ENCODE measurements at regions not wholly inside any gene's neighbourhood (a gene's known extent, or its start where the extent isn't known, plus 50 kb on each side); places are given as distances from the start of the nearest gene placed in this dataset.

DNA sequence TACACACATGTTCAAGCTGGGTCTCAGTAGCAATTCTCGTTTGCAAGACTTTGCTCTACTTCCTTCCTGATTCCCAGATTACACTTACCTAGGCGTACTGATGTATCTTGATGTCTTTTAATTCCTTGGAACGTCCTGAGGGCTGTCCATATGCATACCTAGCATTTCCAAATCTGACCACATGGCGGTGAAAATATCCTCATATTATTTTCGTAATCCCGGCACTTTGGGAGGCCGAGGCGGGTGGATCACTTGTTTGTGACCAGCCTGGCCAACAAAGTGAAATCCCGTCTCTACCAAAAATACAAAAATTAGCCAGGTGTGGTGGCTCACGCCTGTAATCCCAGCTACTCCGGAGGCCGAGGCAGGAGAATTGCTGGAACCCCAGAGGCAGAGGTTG lies 1786.3 kb upstream of the TENM3 start:
- intact Hi-C loops (cut with DNase I), result no loop called here
- no peak for DNase-seq (ENCODE audit: low spot score)

GRCh38 chr4:180462116-180462515 lies 1781.1 kb upstream of the TENM3 start:
- intact Hi-C loops (cut with DNase I), result no loop called here
- no peak for DNase-seq (ENCODE audit: low spot score)

DNA sequence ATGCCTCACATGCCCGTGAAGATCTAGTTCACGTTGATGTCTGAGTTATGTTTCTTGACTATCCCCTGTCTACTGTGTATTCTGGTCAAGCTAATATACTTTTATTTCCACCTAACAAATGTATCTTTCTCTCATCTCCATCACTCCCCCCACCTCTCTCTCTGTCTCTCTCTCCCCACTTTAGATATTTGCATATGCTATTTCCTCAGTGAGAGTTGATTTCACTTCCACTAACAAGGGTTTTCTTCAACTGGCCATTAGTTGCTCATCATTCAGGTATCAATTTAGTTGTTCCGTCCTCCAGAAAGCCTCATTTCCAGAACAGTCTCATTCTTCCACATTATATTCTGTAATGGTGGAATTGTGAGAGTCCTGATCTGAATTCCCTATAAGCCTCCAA lies 1777.8 kb upstream of the TENM3 start:
- DNase-seq (ENCODE audit: low spot score), result no peak
- intact Hi-C loops (cut with DNase I), result no loop called here

DNA sequence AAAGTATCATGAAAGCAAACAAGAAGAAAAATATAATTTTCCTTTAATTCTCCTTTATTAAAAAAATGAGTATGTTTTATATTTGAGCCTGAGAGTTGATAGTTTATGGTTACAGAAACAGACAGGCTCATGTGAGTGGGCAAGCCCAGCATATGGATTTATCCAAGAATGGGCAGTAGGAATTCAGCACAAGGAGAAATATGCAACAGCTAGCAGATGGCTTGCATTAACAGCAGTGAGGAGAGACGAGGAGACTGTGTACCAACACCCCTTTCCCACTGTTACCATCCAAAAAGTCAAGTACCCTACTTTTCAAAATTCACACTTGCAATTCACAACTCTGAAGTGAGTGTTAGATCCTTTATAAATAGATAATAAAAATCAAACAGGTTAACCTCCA lies 1760.2 kb upstream of the TENM3 start:
- no peak for DNase-seq (ENCODE audit: low spot score)
- intact Hi-C loops (cut with DNase I), result no loop called here

DNA sequence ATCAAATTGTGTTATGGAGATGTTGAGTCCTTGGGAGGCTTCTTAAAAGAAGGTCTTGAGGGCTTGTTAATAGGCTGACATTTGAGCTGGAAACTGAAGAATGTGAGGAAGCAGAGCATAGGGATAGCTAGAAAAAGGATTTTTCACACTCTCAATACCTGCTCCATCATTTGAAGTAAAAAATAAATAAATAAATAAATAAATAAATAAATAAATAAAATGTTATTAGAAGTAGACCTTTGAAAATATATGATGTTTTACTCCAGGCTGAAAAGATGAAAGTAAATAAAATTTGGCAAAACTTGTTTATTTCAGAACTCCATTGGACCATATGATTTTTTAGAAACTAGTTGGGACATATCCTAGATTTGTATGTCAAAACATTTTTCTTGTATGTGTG lies 1757.8 kb upstream of the TENM3 start:
- intact Hi-C loops (cut with DNase I), result no loop called here
- no peak for DNase-seq (ENCODE audit: low spot score)

DNA sequence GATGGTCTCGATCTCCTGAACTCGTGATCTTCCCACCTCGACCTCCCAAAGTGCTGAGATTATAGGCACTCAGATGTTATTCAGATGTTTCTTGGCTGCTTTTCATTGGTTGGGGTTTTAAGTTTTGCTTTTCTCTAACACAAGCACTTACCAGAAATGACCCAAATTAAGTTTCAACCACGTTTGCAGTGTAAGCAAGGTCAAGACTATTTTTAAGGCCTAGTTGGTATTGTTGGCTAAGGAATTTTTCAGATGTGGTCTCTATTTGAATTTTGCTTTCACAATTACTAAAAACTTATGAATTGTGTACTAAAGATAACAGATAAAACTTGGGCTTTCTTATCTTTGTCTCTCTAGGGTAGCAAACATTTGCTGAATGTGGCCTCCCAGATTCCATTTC lies 1756.9 kb upstream of the TENM3 start:
- intact Hi-C loops (cut with DNase I), result no loop called here
- no peak for DNase-seq (ENCODE audit: low spot score)

DNA sequence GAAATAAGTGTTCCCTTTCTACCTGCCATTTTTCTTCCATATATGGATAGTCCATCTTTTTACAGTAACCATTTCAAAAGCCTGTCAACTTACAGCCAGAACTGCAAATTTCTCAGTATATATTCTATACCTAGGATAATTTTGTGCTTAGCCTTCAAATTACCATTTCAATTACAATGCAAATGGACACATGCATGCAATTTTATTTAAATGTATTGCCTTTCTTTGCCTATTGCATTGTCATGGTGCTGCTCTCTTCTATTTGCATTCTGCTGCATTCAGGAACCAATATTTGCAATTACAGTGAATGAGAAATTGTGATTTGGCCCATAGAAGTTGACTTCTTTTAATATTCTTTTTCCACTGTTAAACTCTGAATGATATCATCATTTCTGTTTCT lies 1753.4 kb upstream of the TENM3 start:
- DNase-seq (ENCODE audit: low spot score), result no peak
- intact Hi-C loops (cut with DNase I), result no loop called here

GRCh38 chr4:180491210-180491609 lies 1752.0 kb upstream of the TENM3 start:
- DNase-seq (ENCODE audit: low spot score), result no peak
- intact Hi-C loops (cut with DNase I), result no loop called here

GRCh38 chr4:180493299-180493698 lies 1749.9 kb upstream of the TENM3 start:
- intact Hi-C loops (cut with DNase I), result no loop called here
- no peak for DNase-seq (ENCODE audit: low spot score)

GRCh38 chr4:180500154-180500553 lies 1743.0 kb upstream of the TENM3 start:
- no peak for DNase-seq (ENCODE audit: low spot score)
- intact Hi-C loops (cut with DNase I), result no loop called here

- intact Hi-C loops (cut with DNase I), result no loop called here
Measured at GRCh38 chr4:180512801-180513475, 1730.3 kb upstream of the TENM3 start.

DNA sequence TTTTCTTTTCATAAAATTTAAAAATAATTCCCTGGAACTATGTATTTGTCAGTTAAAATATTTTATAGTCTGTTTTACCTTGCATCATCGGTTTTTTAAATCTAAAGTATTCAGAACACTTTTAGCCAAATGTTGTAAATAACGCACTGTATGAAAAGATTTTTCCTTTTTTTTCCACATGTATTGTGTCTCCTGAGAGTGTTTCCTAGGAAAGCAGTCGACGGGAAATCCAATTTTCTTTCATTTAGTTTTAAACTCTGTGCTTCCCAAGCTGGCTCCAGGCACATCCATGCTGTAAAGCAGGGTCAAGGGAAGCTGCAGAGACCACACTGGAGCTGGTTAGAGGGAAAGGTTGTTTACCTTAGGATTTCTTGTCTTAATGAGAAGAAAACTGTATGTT lies 1724.3 kb upstream of the TENM3 start:
- DNase-seq (ENCODE audit: low spot score), result no peak
- intact Hi-C loops (cut with DNase I), result no loop called here

More at GRCh38 chr4:180512801-180513475, 1730.3 kb upstream of the TENM3 start:
- DNase-seq (ENCODE audit: low spot score), result no peak

GRCh38 chr4:180521181-180521580 lies 1722.0 kb upstream of the TENM3 start:
- DNase-seq (ENCODE audit: low spot score), result no peak
- intact Hi-C loops (cut with DNase I), result no loop called here

DNA sequence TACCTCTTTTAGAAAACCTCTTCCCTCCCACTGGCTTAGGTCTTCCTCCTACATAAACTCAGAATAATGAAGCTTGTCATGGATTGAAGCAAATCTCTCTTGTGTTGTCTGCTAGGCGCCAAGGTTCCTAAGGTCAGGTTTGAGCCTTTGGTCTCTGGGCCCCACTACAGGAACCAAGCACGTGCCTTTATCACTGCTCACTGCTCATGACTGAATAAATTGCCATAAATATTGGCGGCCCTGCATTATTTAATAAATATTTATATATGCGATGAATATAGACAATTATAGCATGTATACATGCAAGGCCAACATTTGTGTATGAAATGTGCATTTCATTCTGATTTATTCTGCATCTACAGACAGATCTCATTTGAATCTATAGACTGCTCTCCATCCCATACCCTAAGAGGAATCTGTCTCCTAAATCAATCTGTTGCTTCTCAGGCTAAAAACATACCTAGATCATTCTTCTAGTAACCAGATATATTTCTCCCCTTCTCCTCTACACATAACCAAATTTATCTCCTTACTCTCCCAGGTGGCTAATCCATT lies 1717.6 kb upstream of the TENM3 start:
- DNase-seq (ENCODE audit: low spot score), result no peak
- intact Hi-C loops (cut with DNase I), result no loop called here

- intact Hi-C loops (cut with DNase I), result no loop called here
- DNase-seq (ENCODE audit: low spot score), result no peak
Measured at GRCh38 chr4:180528003-180528402, 1715.2 kb upstream of the TENM3 start.

GRCh38 chr4:180530787-180531186 lies 1712.4 kb upstream of the TENM3 start:
- intact Hi-C loops (cut with DNase I), result no loop called here
- DNase-seq (ENCODE audit: low spot score), result no peak

DNA sequence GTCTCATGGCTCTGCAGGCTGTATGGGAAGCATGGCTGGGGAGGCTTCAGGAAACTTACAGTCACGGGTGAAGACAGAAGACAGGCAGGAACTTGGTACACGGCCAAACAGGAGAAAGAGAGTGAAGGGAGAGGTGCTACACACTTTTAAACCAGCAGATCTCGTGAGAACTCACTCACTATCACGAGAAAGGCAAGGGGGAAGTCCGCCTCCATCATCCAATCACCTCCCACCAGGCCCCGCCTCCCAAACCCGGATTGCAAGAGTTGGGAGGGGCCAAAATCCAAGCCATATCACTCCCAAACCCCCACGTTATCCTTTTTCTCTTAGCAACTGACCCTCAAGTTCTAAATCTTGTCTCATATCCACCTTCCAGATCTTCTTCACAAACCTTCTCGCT lies 1710.5 kb upstream of the TENM3 start:
- intact Hi-C loops (cut with DNase I), result no loop called here
- DNase-seq (ENCODE audit: low spot score), result no peak

DNA sequence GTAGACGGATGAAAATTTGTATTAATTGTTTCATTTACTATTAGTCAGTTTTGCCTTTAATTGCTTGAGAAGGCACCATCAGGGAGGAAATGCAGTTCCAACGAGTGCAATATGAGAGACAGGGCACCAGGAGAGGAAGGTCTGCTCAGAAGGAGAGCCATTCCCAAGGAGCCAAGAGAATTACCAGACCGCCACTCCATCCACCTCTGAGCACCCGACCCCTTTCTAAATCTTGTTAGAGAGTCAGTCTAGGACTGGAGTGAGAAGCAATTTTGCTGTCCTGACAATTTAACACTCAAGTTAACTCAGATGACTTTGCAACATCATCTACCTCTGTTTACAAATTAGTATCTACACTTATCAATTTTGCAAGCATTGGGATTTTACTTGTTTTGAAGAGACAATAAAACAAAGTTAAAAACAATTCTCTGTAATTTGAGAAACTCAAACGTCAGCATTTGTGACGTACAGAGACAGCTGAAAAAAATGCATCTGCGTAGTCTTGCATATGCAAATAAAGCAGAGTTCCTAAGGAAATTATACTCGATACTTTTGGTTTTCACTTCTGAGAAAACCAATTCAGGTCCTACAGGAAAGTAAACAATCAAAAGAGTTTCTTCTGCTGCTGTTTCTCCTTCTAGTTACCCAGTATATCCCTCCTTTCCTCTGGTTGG lies 1704.7 kb upstream of the TENM3 start:
- no peak for DNase-seq (ENCODE audit: low spot score)
- intact Hi-C loops (cut with DNase I), result no loop called here

GRCh38 chr4:180539284-180539683 lies 1703.9 kb upstream of the TENM3 start:
- intact Hi-C loops (cut with DNase I), result no loop called here
- DNase-seq (ENCODE audit: low spot score), result no peak

- DNase-seq (ENCODE audit: low spot score), result no peak
- intact Hi-C loops (cut with DNase I), result no loop called here
Measured at GRCh38 chr4:180541678-180542077, 1701.5 kb upstream of the TENM3 start.

DNA sequence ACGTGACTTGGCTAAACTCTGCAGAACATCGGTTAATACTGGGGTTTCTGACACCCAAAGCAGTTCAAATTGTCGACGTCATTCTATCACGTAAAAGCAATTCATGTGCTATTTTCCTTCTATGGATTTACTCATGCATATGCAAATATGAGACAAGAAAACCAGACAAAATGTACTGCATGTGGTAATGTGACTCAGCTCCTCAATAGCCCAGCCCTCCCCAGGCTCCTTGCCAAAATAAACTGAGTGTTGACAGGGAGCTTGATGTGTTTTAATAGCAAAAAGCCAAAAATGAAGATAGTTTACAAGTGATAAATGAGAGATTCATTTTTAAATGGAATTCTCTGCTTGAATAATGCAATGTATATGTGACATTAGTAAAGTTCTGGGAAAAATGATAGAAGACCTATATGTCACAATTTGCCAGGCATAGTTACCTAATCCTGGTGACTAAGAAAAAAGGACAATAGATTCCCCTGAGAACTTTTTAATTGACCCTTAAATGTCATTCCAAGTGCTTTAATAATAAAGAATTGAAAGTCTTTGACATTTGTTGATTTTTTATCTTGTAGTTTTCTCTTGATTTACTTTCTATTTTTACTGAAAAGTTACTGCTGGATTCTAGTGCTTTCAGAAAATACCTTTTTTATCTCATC lies 1700.6 kb upstream of the TENM3 start:
- intact Hi-C loops (cut with DNase I), result no loop called here
- DNase-seq (ENCODE audit: low spot score), result no peak
